ENCODE measurements at regions not wholly inside any gene's neighbourhood (a gene's known extent, or its start where the extent isn't known, plus 50 kb on each side); places are given as distances from the start of the nearest gene placed in this dataset.

- intact Hi-C loops (cut with micrococcal nuclease; ENCODE audit: unreplicated experiment), result no loop called here
- ChIA-PET CTCF (ENCODE audit: unreplicated experiment) (interaction anchor here (1.0 kb wide), 1 partner anchor 8 kb away, joined by 3 read pairs; no protein-coding TSS in a partner anchor), POLR2A (interaction anchor here (0.6 kb wide), 1 partner anchor 1339 kb away, joined by 3 read pairs; no protein-coding TSS in a partner anchor)
- Histone ChIP-seq H3K9me3 (ENCODE audit: low read length) (no peaks in the 10 kb centered on the region), H3K9me2 (ENCODE audit: insufficient read depth, low read length) (no peaks in the 10 kb centered on the region), H3K4me2 (ENCODE audit: low read length) (no peak overlapping the region), H3K4me1 (ENCODE audit: insufficient read depth, low read length, poor library complexity, severe bottlenecking) (no peaks in the 10 kb centered on the region), H2AFZ (ENCODE audit: low read length) (no peak overlapping the region), H3K36me3 (ENCODE audit: insufficient read depth, low read length) (no peaks in the 10 kb centered on the region), H3K27ac (ENCODE audit: low read depth, low read length, poor library complexity, severe bottlenecking) (no peak overlapping the region), H3K79me2 (ENCODE audit: insufficient read depth, low read depth, low read length) (no peaks in the 10 kb centered on the region), H3K4me3 (ENCODE audit: low read depth, low read length, poor library complexity, severe bottlenecking) (no peak overlapping the region), H4K20me1 (ENCODE audit: insufficient read depth, low read length) (no peaks in the 10 kb centered on the region)
- BruUV-seq (replicated peaks), result no TSS peak
- DNase-seq (ENCODE audit: low spot score), result no peak
- TF ChIP-seq CTCF (conservative IDR thresholded peaks at IDR 0.05; ENCODE audit: low read length), result no peak
- TF ChIP-seq EZH2phosphoT487 (IDR thresholded peaks at IDR 0.05; ENCODE audit: borderline replicate concordance, low read depth, low read length), result no peak
Observed at GRCh38 chr9:20030221-20030620, 241.4 kb upstream of the SLC24A2 start.

- CTCF ChIA-PET (ENCODE audit: unreplicated experiment), result no interaction called here
- intact Hi-C loops (cut with micrococcal nuclease; ENCODE audit: unreplicated experiment), result no loop called here
- Histone ChIP-seq H3K4me3 (ENCODE audit: low read depth, low read length, poor library complexity, severe bottlenecking) (no peak overlapping the region), H4K20me1 (ENCODE audit: insufficient read depth, low read length) (no peaks in the 10 kb centered on the region), H2AFZ (ENCODE audit: low read length) (no peak overlapping the region), H3K4me2 (ENCODE audit: low read length) (no peak overlapping the region), H3K36me3 (ENCODE audit: insufficient read depth, low read length) (no peaks in the 10 kb centered on the region), H3K9me2 (ENCODE audit: insufficient read depth, low read length) (no peaks in the 10 kb centered on the region), H3K9me3 (ENCODE audit: low read length) (no peaks in the 10 kb centered on the region), H3K4me1 (ENCODE audit: insufficient read depth, low read length, poor library complexity, severe bottlenecking) (no peaks in the 10 kb centered on the region), H3K79me2 (ENCODE audit: insufficient read depth, low read depth, low read length) (no peaks in the 10 kb centered on the region), H3K27ac (ENCODE audit: low read depth, low read length, poor library complexity, severe bottlenecking) (no peak overlapping the region)
- TF ChIP-seq CTCF (conservative IDR thresholded peaks at IDR 0.05; ENCODE audit: low read length), result no peak
- TF ChIP-seq EZH2phosphoT487 (IDR thresholded peaks at IDR 0.05; ENCODE audit: borderline replicate concordance, low read depth, low read length), result no peak
- DNase-seq (ENCODE audit: low spot score), result no peak
- no TSS peak for BruUV-seq (replicated peaks)
- POLR2A ChIA-PET, result interaction anchor here (0.6 kb wide), 1 partner anchor 223 kb away, joined by 6 read pairs; no protein-coding TSS in a partner anchor
Observed at GRCh38 chr9:20028849-20029231, 240.0 kb upstream of the SLC24A2 start.

GRCh38 chr9:20028192-20028848, 239.5 kb upstream of the SLC24A2 start:
- no TSS peak for BruUV-seq (replicated peaks)
- intact Hi-C loops (cut with micrococcal nuclease; ENCODE audit: unreplicated experiment), result no loop called here

More at GRCh38 chr9:20028192-20028848, 239.5 kb upstream of the SLC24A2 start:
- Histone ChIP-seq H3K4me2 (ENCODE audit: low read length) (no peak overlapping the region), H3K9me3 (ENCODE audit: low read length) (no peaks in the 10 kb centered on the region), H3K4me1 (ENCODE audit: insufficient read depth, low read length, poor library complexity, severe bottlenecking) (no peaks in the 10 kb centered on the region), H2AFZ (ENCODE audit: low read length) (no peak overlapping the region), H3K27ac (ENCODE audit: low read depth, low read length, poor library complexity, severe bottlenecking) (no peak overlapping the region), H3K36me3 (ENCODE audit: insufficient read depth, low read length) (no peaks in the 10 kb centered on the region), H3K79me2 (ENCODE audit: insufficient read depth, low read depth, low read length) (no peaks in the 10 kb centered on the region), H3K9me2 (ENCODE audit: insufficient read depth, low read length) (no peaks in the 10 kb centered on the region), H4K20me1 (ENCODE audit: insufficient read depth, low read length) (no peaks in the 10 kb centered on the region), H3K4me3 (ENCODE audit: low read depth, low read length, poor library complexity, severe bottlenecking) (no peak overlapping the region)
- TF ChIP-seq CTCF (conservative IDR thresholded peaks at IDR 0.05; ENCODE audit: low read length) (no peak), EZH2phosphoT487 (IDR thresholded peaks at IDR 0.05; ENCODE audit: borderline replicate concordance, low read depth, low read length) (no peak)
- ChIA-PET CTCF (ENCODE audit: unreplicated experiment) (no interaction called here), POLR2A (no interaction called here)
- DNase-seq (ENCODE audit: low spot score), result no peak

Measured in OCI-LY7 (cell line).